Activated CD4-positive, CD25-positive, alpha-beta regulatory T cell treated with anti-CD3 and anti-CD28 coated beads, Interleukin-2, amount 50 U/mL, for 72 hours (primary cell): ENCODE measurements at regions not wholly inside any gene's neighbourhood (a gene's known extent, or its start where the extent isn't known, plus 50 kb on each side); places are given as distances from the start of the nearest gene placed in this dataset.

ENCODE experiments used
- DNase-seq: peaks from one replicate; pipeline ENCODE4 v3.0.0; 2021

- DNase-seq = no peak
Measured at GRCh38 chr20:60535211-60535610, 577.0 kb downstream of the CDH26 start.

GRCh38 chr20:60540591-60540990 is 582.4 kb downstream of the CDH26 start:
- DNase-seq = no peak

- DNase-seq = no peak
Measured at GRCh38 chr20:60541991-60542390, 583.8 kb downstream of the CDH26 start.

GRCh38 chr20:60543598-60543997 is 585.4 kb downstream of the CDH26 start:
- no peak for DNase-seq

GRCh38 chr20:60553095-60553494 is 594.9 kb downstream of the CDH26 start:
- DNase-seq = no peak

GRCh38 chr20:60558486-60558885 is 600.3 kb downstream of the CDH26 start:
- DNase-seq = no peak

- DNase-seq = no peak
Measured at GRCh38 chr20:60559462-60559861, 601.2 kb downstream of the CDH26 start.

- no peak for DNase-seq
Measured at GRCh38 chr20:60561052-60561451, 602.8 kb downstream of the CDH26 start.

- no peak for DNase-seq
Measured at GRCh38 chr20:60565083-60565482, 606.9 kb downstream of the CDH26 start.

GRCh38 chr20:60565551-60565950 is 607.3 kb downstream of the CDH26 start:
- no peak for DNase-seq

GRCh38 chr20:60569116-60569515 is 610.9 kb downstream of the CDH26 start:
- DNase-seq = no peak

- no peak for DNase-seq
Measured at GRCh38 chr20:60570481-60571277, 612.5 kb downstream of the CDH26 start.

GRCh38 chr20:60573003-60573680 is 614.9 kb downstream of the CDH26 start:
- no peak for DNase-seq

GRCh38 chr20:60576236-60576635 is 618.0 kb downstream of the CDH26 start:
- DNase-seq = no peak

- no peak for DNase-seq
Measured at GRCh38 chr20:60579941-60580515, 621.8 kb downstream of the CDH26 start.

- DNase-seq = no peak
Measured at GRCh38 chr20:60581606-60582115, 623.4 kb downstream of the CDH26 start.

- DNase-seq = no peak
Measured at GRCh38 chr20:60583741-60584140, 625.5 kb downstream of the CDH26 start.

- no peak for DNase-seq
Measured at GRCh38 chr20:60584221-60584620, 626.0 kb downstream of the CDH26 start.

- DNase-seq = no peak
Measured at GRCh38 chr20:60585651-60586050, 627.4 kb downstream of the CDH26 start.

- DNase-seq = no peak
Measured at GRCh38 chr20:60586269-60587050, 628.2 kb downstream of the CDH26 start.

GRCh38 chr20:60587986-60588385 is 629.8 kb downstream of the CDH26 start:
- DNase-seq = no peak

GRCh38 chr20:60589623-60590022 is 631.4 kb downstream of the CDH26 start:
- no peak for DNase-seq

- no peak for DNase-seq
Measured at GRCh38 chr20:60591172-60591799, 633.1 kb downstream of the CDH26 start.
